ENCODE measurements at regions not wholly inside any gene's neighbourhood (a gene's known extent, or its start where the extent isn't known, plus 50 kb on each side); places are given as distances from the start of the nearest gene placed in this dataset.
A peak's percentile ranks its signal among the peaks of the same experiment; 100 is the strongest.

DNA sequence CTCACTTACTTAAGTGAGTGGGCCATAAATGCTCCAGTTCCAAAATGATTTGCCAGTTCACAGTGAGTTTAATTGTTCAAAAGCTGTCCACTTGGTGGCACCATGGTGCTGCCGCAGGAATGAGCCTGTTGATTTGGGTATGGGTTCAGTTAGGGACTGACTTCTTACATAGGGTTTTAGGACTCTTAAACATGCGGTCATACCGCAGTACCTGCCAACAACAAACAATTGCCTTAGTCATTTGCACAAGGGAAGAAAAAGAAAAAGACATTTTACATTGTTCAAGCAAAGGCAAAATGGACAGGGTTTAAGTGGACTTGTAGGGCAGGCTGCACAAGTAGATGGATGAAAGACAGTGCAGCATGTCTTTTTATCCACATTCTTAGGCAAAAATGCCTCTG is 80.0 kb upstream of the DBX2 start:
- TF ChIP-seq ZNF274 (IDR thresholded peaks at IDR 0.05; ENCODE audit: insufficient read depth, insufficient read length): no peak
- TF ChIP-seq ESRRA (IDR thresholded peaks at IDR 0.05; ENCODE audit: low read length): no peak
- TF ChIP-seq, protein P1, sequence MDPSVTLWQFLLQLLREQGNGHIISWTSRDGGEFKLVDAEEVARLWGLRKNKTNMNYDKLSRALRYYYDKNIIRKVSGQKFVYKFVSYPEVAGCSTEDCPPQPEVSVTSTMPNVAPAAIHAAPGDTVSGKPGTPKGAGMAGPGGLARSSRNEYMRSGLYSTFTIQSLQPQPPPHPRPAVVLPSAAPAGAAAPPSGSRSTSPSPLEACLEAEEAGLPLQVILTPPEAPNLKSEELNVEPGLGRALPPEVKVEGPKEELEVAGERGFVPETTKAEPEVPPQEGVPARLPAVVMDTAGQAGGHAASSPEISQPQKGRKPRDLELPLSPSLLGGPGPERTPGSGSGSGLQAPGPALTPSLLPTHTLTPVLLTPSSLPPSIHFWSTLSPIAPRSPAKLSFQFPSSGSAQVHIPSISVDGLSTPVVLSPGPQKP (IDR thresholded peaks at IDR 0.05; ENCODE audit: low read depth, low read length): no peak
- TF ChIP-seq EP300 (IDR thresholded peaks at IDR 0.05; ENCODE audit: borderline replicate concordance in 1 of 2, control insufficient read depth in 1 of 2, low read depth in 2 of 2, low read length in 2 of 2): no peak
- TF ChIP-seq, protein P2, sequence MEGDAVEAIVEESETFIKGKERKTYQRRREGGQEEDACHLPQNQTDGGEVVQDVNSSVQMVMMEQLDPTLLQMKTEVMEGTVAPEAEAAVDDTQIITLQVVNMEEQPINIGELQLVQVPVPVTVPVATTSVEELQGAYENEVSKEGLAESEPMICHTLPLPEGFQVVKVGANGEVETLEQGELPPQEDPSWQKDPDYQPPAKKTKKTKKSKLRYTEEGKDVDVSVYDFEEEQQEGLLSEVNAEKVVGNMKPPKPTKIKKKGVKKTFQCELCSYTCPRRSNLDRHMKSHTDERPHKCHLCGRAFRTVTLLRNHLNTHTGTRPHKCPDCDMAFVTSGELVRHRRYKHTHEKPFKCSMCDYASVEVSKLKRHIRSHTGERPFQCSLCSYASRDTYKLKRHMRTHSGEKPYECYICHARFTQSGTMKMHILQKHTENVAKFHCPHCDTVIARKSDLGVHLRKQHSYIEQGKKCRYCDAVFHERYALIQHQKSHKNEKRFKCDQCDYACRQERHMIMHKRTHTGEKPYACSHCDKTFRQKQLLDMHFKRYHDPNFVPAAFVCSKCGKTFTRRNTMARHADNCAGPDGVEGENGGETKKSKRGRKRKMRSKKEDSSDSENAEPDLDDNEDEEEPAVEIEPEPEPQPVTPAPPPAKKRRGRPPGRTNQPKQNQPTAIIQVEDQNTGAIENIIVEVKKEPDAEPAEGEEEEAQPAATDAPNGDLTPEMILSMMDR (IDR thresholded peaks at IDR 0.05 in 2 of 3, conservative IDR thresholded peaks at IDR 0.05 in 1 of 3; ENCODE audit: control insufficient read depth in 2 of 3, extremely low read depth in 1 of 3, insufficient read depth in 1 of 3, low read depth in 3 of 3, low read length in 3 of 3): peak; percentile 69 to 73 (median 69)
- TF ChIP-seq MXI1 (IDR thresholded peaks at IDR 0.05; ENCODE audit: low read depth, low read length): no peak
